GM12878 (cell line): ENCODE measurements at regions not wholly inside any gene's neighbourhood (a gene's known extent, or its start where the extent isn't known, plus 50 kb on each side); places are given as distances from the start of the nearest gene placed in this dataset.

Source experiments
- ATAC-seq: fragments of 200-7000 bp; cut with Tn5 transposase; 3 replicates; pipeline ENCODE4 v1.9.1; 2020; ENCODE audit warnings: mild to moderate bottlenecking, moderate library complexity
- BruUV-seq: library from RNA; stranded (reverse); fragments of 400-500 nt; replicated peaks from 2 replicates; lab custom pipeline; 2021; lab: Mats Ljungman, UMichigan
- CTCF ChIA-PET: fragments of 300-600 bp; sonication (Branson Sonifier 250); formaldehyde crosslinking; extraction: SDS; loops from one replicate; lab custom pipeline; 2021; ENCODE audit warnings: inconsistent platforms; lab: Yijun Ruan, JAX
- POLR2A ChIA-PET: fragments of 350-600 bp; formaldehyde crosslinking; extraction: SDS; loops from one replicate; lab custom pipeline; 2021; ENCODE audit warnings: inconsistent platforms; lab: Charles Lee
- RAD21 ChIA-PET: fragments of 300-600 bp; sonication (Branson Sonifier 250); formaldehyde crosslinking; loops from one replicate; lab custom pipeline; 2023; ENCODE audit warnings: antibody characterized with exemption; ENCODE audit not compliant: unreplicated experiment; lab: Charles Lee
- SMC1A ChIA-PET: fragments of 300-600 bp; sonication (Branson Sonifier 250); formaldehyde crosslinking; loops from one replicate; lab custom pipeline; 2023; ENCODE audit not compliant: unreplicated experiment, uncharacterized antibody; lab: Charles Lee
- DNase-seq: peaks from one replicate; pipeline ENCODE4 v3.0.0-alpha.2; 2011; ENCODE audit warnings: low read depth, low spot score
- FAIRE-seq: peaks from 3 replicates; lab custom pipeline; 2011; peaks lifted over from hg19 to GRCh38; lab: Jason Lieb, UNC
- H2AFZ ChIP-seq: 2 replicates; pipeline ENCODE4 v1.6.0; 2011; ENCODE audit warnings: low read depth, low read length, control low read depth; ENCODE audit not compliant: control insufficient read depth
- H3K27ac ChIP-seq: 2 replicates; pipeline ENCODE4 v1.5.1; 2011; ENCODE audit warnings: control low read depth; ENCODE audit not compliant: control insufficient read depth, insufficient read depth
- H3K27me3 ChIP-seq, 2 experiments: replicated peaks in 1 of 2; 2 replicates each; pipeline versions ENCODE4 v1.6.0 to v1.6.1; 2011; ENCODE audit warnings: low read length in 1 of 2; ENCODE audit not compliant: control insufficient read depth in 2 of 2, insufficient read depth in 2 of 2
- H3K36me3 ChIP-seq, 2 experiments: 2 replicates each; pipeline ENCODE4 v1.5.1; 2011; ENCODE audit warnings: low read length in 1 of 2; ENCODE audit not compliant: control insufficient read depth in 2 of 2, insufficient read depth in 2 of 2
- H3K4me1 ChIP-seq: 2 replicates; pipeline ENCODE4 v1.6.1; 2011; ENCODE audit warnings: mild to moderate bottlenecking, low read length, moderate library complexity, mixed read lengths; ENCODE audit not compliant: control insufficient read depth, insufficient read depth
- H3K4me2 ChIP-seq: 2 replicates; pipeline ENCODE4 v1.6.0; 2011; ENCODE audit warnings: control low read depth; ENCODE audit not compliant: control insufficient read depth, insufficient read depth
- H3K4me3 ChIP-seq: fragments of 200-600 bp; sonication (generic); 2 replicates; pipeline ENCODE4 v1.5.1; 2016
- H3K79me2 ChIP-seq: 2 replicates; pipeline ENCODE4 v1.6.0; 2011; ENCODE audit warnings: low read length; ENCODE audit not compliant: control insufficient read depth, insufficient read depth
- H3K9ac ChIP-seq: 2 replicates; pipeline ENCODE4 v1.8.0; 2011; ENCODE audit warnings: low read length, control low read depth, mixed read lengths; ENCODE audit not compliant: control insufficient read depth, insufficient read depth
- H3K9me3 ChIP-seq: replicated peaks from 3 replicates; pipeline ENCODE4 v1.5.1; 2011; ENCODE audit warnings: mild to moderate bottlenecking, low read length; ENCODE audit not compliant: control insufficient read depth, insufficient read depth
- H4K20me1 ChIP-seq: 2 replicates; pipeline ENCODE4 v1.6.0; 2011; ENCODE audit not compliant: control insufficient read depth, insufficient read depth
- E4F1 ChIP-seq: fragments of 450-650 bp; IDR thresholded peaks from 2 replicates; pipeline ENCODE4 v1.6.1; 2018; ENCODE audit warnings: borderline replicate concordance, mild to moderate bottlenecking; ENCODE audit not compliant: partially characterized antibody
- EZH2 ChIP-seq: IDR thresholded peaks from 2 replicates; pipeline ENCODE4 v1.6.1; 2012; ENCODE audit warnings: low read depth, mild to moderate bottlenecking, control low read depth, inconsistent platforms, low read length, borderline replicate concordance; ENCODE audit not compliant: control insufficient read depth
- FOS ChIP-seq: IDR thresholded peaks from 3 replicates; pipeline ENCODE4 v1.6.1; 2011; ENCODE audit warnings: borderline replicate concordance; ENCODE audit not compliant: insufficient read length; ENCODE audit errors: extremely low read depth
- IKZF2 ChIP-seq, 2 experiments: fragments of 450-650 bp; IDR thresholded peaks; 2 replicates each; pipeline ENCODE4 v1.6.1; 2017; ENCODE audit warnings: mild to moderate bottlenecking in 2 of 2, moderate library complexity in 2 of 2
- LARP7 ChIP-seq: fragments of 450-650 bp; IDR thresholded peaks from 2 replicates; pipeline ENCODE4 v1.6.1; 2017; ENCODE audit warnings: mild to moderate bottlenecking
- REST ChIP-seq: IDR thresholded peaks from 2 replicates; pipeline ENCODE4 v1.6.1; 2012; ENCODE audit warnings: mild to moderate bottlenecking, low read depth, low read length
- SIX5 ChIP-seq: IDR thresholded peaks from 2 replicates; pipeline ENCODE4 v1.6.1; 2011; ENCODE audit warnings: mild to moderate bottlenecking, low read depth, low read length, moderate library complexity; ENCODE audit not compliant: severe bottlenecking
- WGBS: methylation state at CpG from one replicate; pipeline ENCODE4 v1.1.6; 2016; ENCODE audit warnings: low lambda C conversion rate; ENCODE audit not compliant: insufficient replicate concordance, insufficient coverage; ENCODE audit errors: missing lambda C conversion rate; 5-methylcytosine and 5-hydroxymethylcytosine counted together
- in situ Hi-C: fragments of 300-500 bp; cut with MboI; formaldehyde crosslinking; loops from 9 replicates; pipeline ENCODE4 v1.14.3; 2018; ENCODE audit warnings: mixed read lengths
- intact Hi-C: fragments of 100-400 bp; cut with micrococcal nuclease; formaldehyde crosslinking; loops from one replicate; pipeline ENCODE4 v1.14.2; 2022; ENCODE audit not compliant: unreplicated experiment

- TF ChIP-seq E4F1 (no peak), SIX5 (no peak), FOS (no peak), LARP7 (no peak)
These were observed 465.0 kb upstream of the SOX5 start (continued) for GRCh38 chr12:24414480-24414879.

- ChIA-PET POLR2A (no interaction called here), CTCF (no interaction called here), RAD21 (no interaction called here), SMC1A (no interaction called here)
- no peak overlapping the region for H3K9ac ChIP-seq
- H3K79me2 ChIP-seq = no peaks in the 10 kb centered on the region
- H3K4me3 ChIP-seq = no peak overlapping the region
- no peak for TF ChIP-seq REST
- TF ChIP-seq EZH2 = no peak
- no peak for TF ChIP-seq IKZF2 (IDR thresholded peaks at IDR 0.05)
- in situ Hi-C loops (no loop called here), intact Hi-C loops (no loop called here)
- H3K9me3 ChIP-seq = no peaks in the 10 kb centered on the region
- H3K4me2 ChIP-seq = no peak overlapping the region
- no peak overlapping the region for H3K27ac ChIP-seq
- H3K36me3 ChIP-seq = no peaks in the 10 kb centered on the region
- ATAC-seq (no peak), FAIRE-seq (no peak), DNase-seq (no peak)
- WGBS = 81% methylated on average over 8 of the region's 8 CpGs
- H3K4me1 ChIP-seq = no peaks in the 10 kb centered on the region
- H3K27me3 ChIP-seq = peaks cover 0 to 2% of the 10 kb centered on the region in 2 experiments; a peak in 1 of 4 replicates
- no peak overlapping the region for H2AFZ ChIP-seq
- no peaks in the 10 kb centered on the region for H4K20me1 ChIP-seq
- BruUV-seq = no TSS peak
These were observed 462.5 kb upstream of the SOX5 start for GRCh38 chr12:24411948-24412347.
